Neural cell (in vitro differentiated cells): ENCODE measurements at regions not wholly inside any gene's neighbourhood (a gene's known extent, or its start where the extent isn't known, plus 50 kb on each side); places are given as distances from the start of the nearest gene placed in this dataset.

ENCODE experiments used
- H2AFZ ChIP-seq: fragments of 200-600, 300-800 bp; sonication (generic), shearing (Covaris generic); 2 replicates; pipeline ENCODE4 v1.6.0; 2014; ENCODE audit warnings: low read depth, mild to moderate bottlenecking, antibody characterized with exemption, low read length, moderate library complexity
- H3F3A ChIP-seq: fragments of 200-600 bp; shearing (Covaris generic); 2 replicates; pipeline ENCODE4 v1.6.1; 2016; ENCODE audit warnings: mild to moderate bottlenecking, moderate library complexity, mixed read lengths, antibody characterized with exemption, low read length; ENCODE audit not compliant: insufficient read depth, poor library complexity, severe bottlenecking
- H3K27ac ChIP-seq: fragments of 200-600, 300-800 bp; sonication (generic), shearing (Covaris generic); 2 replicates; pipeline ENCODE4 v1.5.1; 2014; ENCODE audit warnings: mild to moderate bottlenecking, low read length, moderate library complexity
- H3K27me3 ChIP-seq: fragments of 300-800, 200-600 bp; sonication (generic), shearing (Covaris generic); 2 replicates; pipeline ENCODE4 v1.6.0; 2014; ENCODE audit warnings: mild to moderate bottlenecking, low read depth, low read length, moderate library complexity; ENCODE audit not compliant: insufficient read depth
- H3K36me3 ChIP-seq: fragments of 300-800, 200-600 bp; sonication (generic), shearing (Covaris generic); 2 replicates; pipeline ENCODE4 v1.5.1; 2014; ENCODE audit warnings: mild to moderate bottlenecking, antibody characterized with exemption, low read length, moderate library complexity; ENCODE audit not compliant: insufficient read depth
- H3K4me2 ChIP-seq: fragments of 300-800, 200-600 bp; sonication (generic), shearing (Covaris generic); 2 replicates; pipeline ENCODE4 v1.6.0; 2014; ENCODE audit warnings: mild to moderate bottlenecking, low read length
- H3K4me3 ChIP-seq: fragments of 300-800, 200-600 bp; sonication (generic), shearing (Covaris generic); 2 replicates; pipeline ENCODE4 v1.5.1; 2014; ENCODE audit warnings: mild to moderate bottlenecking, low read length, moderate library complexity
- H3K79me2 ChIP-seq: fragments of 200-600 bp; shearing (Covaris generic); replicated peaks from 2 replicates; pipeline ENCODE4 v1.6.0; 2014; ENCODE audit warnings: mild to moderate bottlenecking, low read length, moderate library complexity; ENCODE audit not compliant: insufficient read depth
- H3K9ac ChIP-seq: fragments of 300-800, 200-600 bp; sonication (generic), shearing (Covaris generic); 2 replicates; pipeline ENCODE4 v1.6.1; 2016; ENCODE audit warnings: mild to moderate bottlenecking, low read length, mixed read lengths
- H3K9me2 ChIP-seq: fragments of 200-600 bp; shearing (Covaris generic); 2 replicates; pipeline ENCODE4 v1.6.1; 2016; ENCODE audit warnings: mild to moderate bottlenecking, low read length, mixed read lengths; ENCODE audit not compliant: insufficient read depth
- H3K9me3 ChIP-seq: fragments of 200-600, 300-800 bp; sonication (generic), shearing (Covaris generic); 2 replicates; pipeline ENCODE4 v1.6.1; 2016; ENCODE audit warnings: mild to moderate bottlenecking, mixed run types, low read length, moderate library complexity, mixed read lengths
- H4K20me1 ChIP-seq: fragments of 200-600 bp; shearing (Covaris generic); 2 replicates; pipeline ENCODE4 v1.6.1; 2016; ENCODE audit warnings: mild to moderate bottlenecking, mixed run types; ENCODE audit not compliant: insufficient read depth
- EP300 ChIP-seq: fragments of 450-650 bp; conservative IDR thresholded peaks from 2 replicates; pipeline ENCODE4 v1.6.1; 2014; ENCODE audit warnings: antibody characterized with exemption, mild to moderate bottlenecking, moderate library complexity; ENCODE audit not compliant: poor library complexity, severe bottlenecking
- EZH2 ChIP-seq: fragments of 200-600, 300-800 bp; shearing (Covaris generic), sonication (generic); IDR thresholded peaks from 2 replicates; pipeline ENCODE4 v1.6.1; 2014; ENCODE audit warnings: antibody characterized with exemption, low read length, borderline replicate concordance, mild to moderate bottlenecking; ENCODE audit not compliant: insufficient read depth, poor library complexity, severe bottlenecking
- MXI1 ChIP-seq: fragments of 450-650 bp; conservative IDR thresholded peaks from 2 replicates; pipeline ENCODE4 v1.6.1; 2014; ENCODE audit warnings: antibody characterized with exemption, mild to moderate bottlenecking; ENCODE audit not compliant: poor library complexity, severe bottlenecking
- POLR2AphosphoS5 ChIP-seq: IDR thresholded peaks from 2 replicates; pipeline ENCODE4 v1.6.1; 2012
- RAD21 ChIP-seq: fragments of 450-650 bp; conservative IDR thresholded peaks from 2 replicates; pipeline ENCODE4 v1.6.1; 2014; ENCODE audit warnings: antibody characterized with exemption, mild to moderate bottlenecking, moderate library complexity
- SMC3 ChIP-seq: fragments of 450-650 bp; conservative IDR thresholded peaks from 2 replicates; pipeline ENCODE4 v1.6.1; 2014; ENCODE audit warnings: antibody characterized with exemption, mild to moderate bottlenecking, moderate library complexity; ENCODE audit not compliant: poor library complexity
- TAF1 ChIP-seq: IDR thresholded peaks from 2 replicates; pipeline ENCODE4 v1.6.1; 2012; ENCODE audit warnings: low read depth
- TF ChIP-seq, protein P1 (sequence below): fragments of 450-650 bp; IDR thresholded peaks from 2 replicates; pipeline ENCODE4 v1.5.1; 2014; ENCODE audit warnings: antibody characterized with exemption, mild to moderate bottlenecking, moderate library complexity; ENCODE audit not compliant: poor library complexity, severe bottlenecking
- TF ChIP-seq, protein P2 (sequence below): IDR thresholded peaks from 2 replicates; pipeline ENCODE4 v1.6.1; 2012; ENCODE audit warnings: borderline replicate concordance

DNA sequence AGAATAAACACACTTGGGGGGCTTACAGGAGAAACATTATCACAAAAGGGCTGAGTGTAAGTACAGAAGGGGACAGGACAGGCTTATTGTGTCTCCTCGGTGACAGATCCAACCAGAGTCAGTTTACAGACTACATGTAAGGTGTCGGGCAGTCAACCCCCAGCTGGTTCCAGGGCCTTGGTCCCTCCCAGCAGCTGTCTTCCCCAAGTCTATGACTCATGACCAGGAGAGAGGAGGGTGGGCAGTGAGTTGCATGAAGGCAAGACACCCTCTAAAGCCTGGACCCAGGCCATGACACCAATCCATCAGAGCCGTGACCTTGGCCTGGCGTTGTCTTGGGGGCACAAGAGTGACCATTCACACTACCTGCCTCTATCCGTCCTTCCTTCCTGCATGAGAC, 276.2 kb upstream of the CCL2 start:
- no peaks in the 10 kb centered on the region for H3K9me2 ChIP-seq
- no peaks in the 10 kb centered on the region for H3K27me3 ChIP-seq
- no peaks in the 10 kb centered on the region for H3K79me2 ChIP-seq
- H3F3A ChIP-seq = no peaks in the 10 kb centered on the region
- H3K9ac ChIP-seq = no peak overlapping the region
- no peaks in the 10 kb centered on the region for H3K9me3 ChIP-seq
- H3K4me2 ChIP-seq = no peak overlapping the region
- no peak overlapping the region for H2AFZ ChIP-seq
- TF ChIP-seq POLR2AphosphoS5 (no peak), EZH2 (no peak), SMC3 (no peak)
- TF ChIP-seq, protein P1, sequence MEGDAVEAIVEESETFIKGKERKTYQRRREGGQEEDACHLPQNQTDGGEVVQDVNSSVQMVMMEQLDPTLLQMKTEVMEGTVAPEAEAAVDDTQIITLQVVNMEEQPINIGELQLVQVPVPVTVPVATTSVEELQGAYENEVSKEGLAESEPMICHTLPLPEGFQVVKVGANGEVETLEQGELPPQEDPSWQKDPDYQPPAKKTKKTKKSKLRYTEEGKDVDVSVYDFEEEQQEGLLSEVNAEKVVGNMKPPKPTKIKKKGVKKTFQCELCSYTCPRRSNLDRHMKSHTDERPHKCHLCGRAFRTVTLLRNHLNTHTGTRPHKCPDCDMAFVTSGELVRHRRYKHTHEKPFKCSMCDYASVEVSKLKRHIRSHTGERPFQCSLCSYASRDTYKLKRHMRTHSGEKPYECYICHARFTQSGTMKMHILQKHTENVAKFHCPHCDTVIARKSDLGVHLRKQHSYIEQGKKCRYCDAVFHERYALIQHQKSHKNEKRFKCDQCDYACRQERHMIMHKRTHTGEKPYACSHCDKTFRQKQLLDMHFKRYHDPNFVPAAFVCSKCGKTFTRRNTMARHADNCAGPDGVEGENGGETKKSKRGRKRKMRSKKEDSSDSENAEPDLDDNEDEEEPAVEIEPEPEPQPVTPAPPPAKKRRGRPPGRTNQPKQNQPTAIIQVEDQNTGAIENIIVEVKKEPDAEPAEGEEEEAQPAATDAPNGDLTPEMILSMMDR = no peak
- TF ChIP-seq, protein P2, sequence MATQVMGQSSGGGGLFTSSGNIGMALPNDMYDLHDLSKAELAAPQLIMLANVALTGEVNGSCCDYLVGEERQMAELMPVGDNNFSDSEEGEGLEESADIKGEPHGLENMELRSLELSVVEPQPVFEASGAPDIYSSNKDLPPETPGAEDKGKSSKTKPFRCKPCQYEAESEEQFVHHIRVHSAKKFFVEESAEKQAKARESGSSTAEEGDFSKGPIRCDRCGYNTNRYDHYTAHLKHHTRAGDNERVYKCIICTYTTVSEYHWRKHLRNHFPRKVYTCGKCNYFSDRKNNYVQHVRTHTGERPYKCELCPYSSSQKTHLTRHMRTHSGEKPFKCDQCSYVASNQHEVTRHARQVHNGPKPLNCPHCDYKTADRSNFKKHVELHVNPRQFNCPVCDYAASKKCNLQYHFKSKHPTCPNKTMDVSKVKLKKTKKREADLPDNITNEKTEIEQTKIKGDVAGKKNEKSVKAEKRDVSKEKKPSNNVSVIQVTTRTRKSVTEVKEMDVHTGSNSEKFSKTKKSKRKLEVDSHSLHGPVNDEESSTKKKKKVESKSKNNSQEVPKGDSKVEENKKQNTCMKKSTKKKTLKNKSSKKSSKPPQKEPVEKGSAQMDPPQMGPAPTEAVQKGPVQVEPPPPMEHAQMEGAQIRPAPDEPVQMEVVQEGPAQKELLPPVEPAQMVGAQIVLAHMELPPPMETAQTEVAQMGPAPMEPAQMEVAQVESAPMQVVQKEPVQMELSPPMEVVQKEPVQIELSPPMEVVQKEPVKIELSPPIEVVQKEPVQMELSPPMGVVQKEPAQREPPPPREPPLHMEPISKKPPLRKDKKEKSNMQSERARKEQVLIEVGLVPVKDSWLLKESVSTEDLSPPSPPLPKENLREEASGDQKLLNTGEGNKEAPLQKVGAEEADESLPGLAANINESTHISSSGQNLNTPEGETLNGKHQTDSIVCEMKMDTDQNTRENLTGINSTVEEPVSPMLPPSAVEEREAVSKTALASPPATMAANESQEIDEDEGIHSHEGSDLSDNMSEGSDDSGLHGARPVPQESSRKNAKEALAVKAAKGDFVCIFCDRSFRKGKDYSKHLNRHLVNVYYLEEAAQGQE = no peak
- H3K36me3 ChIP-seq = no peaks in the 10 kb centered on the region
- H3K4me3 ChIP-seq = no peak overlapping the region
- H4K20me1 ChIP-seq = no peaks in the 10 kb centered on the region
- H3K27ac ChIP-seq = no peak overlapping the region

DNA sequence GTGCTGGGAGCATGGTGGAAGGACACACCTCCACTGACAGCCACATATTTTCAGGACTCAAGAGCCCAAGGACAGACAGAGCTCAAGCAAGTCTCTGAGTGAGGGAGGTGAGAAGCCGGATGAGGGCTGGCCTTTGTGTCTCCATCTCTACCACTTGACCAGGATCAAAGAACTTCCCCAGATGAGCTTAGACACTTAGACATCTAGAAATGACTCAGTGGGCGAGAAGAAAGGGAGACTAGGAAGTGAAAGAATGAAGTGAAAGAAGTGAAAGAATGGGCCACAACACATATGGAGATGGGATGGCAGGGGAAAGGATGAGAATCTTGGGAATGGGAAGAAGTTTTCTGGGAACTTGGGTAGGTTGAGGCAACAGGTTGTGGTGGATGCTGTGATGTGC, 274.9 kb upstream of the CCL2 start:
- TF ChIP-seq TAF1 = no peak
- H3K79me2 ChIP-seq = no peaks in the 10 kb centered on the region
- no peak overlapping the region for H3K27ac ChIP-seq
- no peaks in the 10 kb centered on the region for H3K9me2 ChIP-seq
- no peak overlapping the region for H3K4me3 ChIP-seq
- no peaks in the 10 kb centered on the region for H4K20me1 ChIP-seq
- H3K4me2 ChIP-seq = no peak overlapping the region
- H2AFZ ChIP-seq = no peak overlapping the region
- no peaks in the 10 kb centered on the region for H3K36me3 ChIP-seq
- H3K9ac ChIP-seq = no peak overlapping the region
- H3K27me3 ChIP-seq = no peaks in the 10 kb centered on the region
- no peaks in the 10 kb centered on the region for H3F3A ChIP-seq
- no peaks in the 10 kb centered on the region for H3K9me3 ChIP-seq

DNA sequence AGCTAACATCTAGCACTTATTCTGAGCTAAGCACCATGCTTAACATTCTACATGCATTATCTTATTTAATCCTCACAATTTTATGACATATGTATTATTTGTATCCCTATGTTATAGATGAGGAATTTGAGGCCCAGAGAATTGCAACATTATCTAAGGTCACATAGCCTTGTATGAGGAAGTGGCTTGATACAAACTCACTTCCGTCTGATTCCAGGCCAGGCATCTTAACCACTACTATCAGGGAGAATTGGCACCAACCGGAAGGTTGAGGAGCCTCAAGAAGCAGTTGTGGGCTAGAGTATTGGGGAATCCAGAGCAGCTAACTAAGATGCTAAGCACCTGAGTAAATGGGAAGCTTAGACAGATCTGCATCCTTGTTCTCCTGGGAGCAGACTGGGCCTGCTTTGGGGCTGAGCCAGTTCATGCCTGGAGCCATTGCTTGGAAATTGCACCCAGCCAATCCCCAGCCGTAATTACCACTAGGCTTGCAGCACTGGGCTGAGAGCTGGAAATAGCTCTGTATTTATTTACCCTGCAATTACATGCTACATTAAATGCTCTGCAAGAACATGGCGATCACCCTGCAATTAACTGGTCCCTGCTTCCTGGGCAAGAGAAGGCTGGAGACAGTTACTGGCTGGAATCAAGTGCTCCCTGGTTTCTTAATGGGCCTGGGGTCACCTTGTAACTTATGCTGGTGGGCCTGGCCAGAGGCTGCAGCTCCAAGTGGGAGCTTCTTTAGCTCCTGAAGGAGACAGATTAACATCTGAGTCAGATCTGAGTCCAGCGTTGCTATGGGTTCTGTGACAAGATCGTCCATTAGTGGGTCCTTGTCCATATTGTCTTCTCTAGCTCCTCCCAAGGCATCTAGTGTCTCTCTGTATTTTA, 273.1 kb upstream of the CCL2 start:
- no peak overlapping the region for H3K9ac ChIP-seq
- no peak overlapping the region for H2AFZ ChIP-seq
- no peak overlapping the region for H3K27ac ChIP-seq
- H3K36me3 ChIP-seq = no peaks in the 10 kb centered on the region
- no peaks in the 10 kb centered on the region for H3K79me2 ChIP-seq
- no peaks in the 10 kb centered on the region for H4K20me1 ChIP-seq
- H3K9me3 ChIP-seq = no peaks in the 10 kb centered on the region
- H3K4me2 ChIP-seq = no peak overlapping the region
- H3K9me2 ChIP-seq = no peaks in the 10 kb centered on the region
- no peaks in the 10 kb centered on the region for H3K27me3 ChIP-seq
- no peaks in the 10 kb centered on the region for H3F3A ChIP-seq
- TF ChIP-seq, protein P1 = no peak
- TF ChIP-seq TAF1 = no peak
- no peak for TF ChIP-seq RAD21
- TF ChIP-seq, protein P2 = no peak
- TF ChIP-seq MXI1 = no peak
- TF ChIP-seq SMC3 = no peak
- no peak for TF ChIP-seq EZH2
- TF ChIP-seq POLR2AphosphoS5 = peak; percentile 35
- TF ChIP-seq EP300 = no peak
- H3K4me3 ChIP-seq = no peak overlapping the region
